ELF-1 (cell line): ENCODE measurements at regions not wholly inside any gene's neighbourhood (a gene's known extent, or its start where the extent isn't known, plus 50 kb on each side); places are given as distances from the start of the nearest gene placed in this dataset.

Source experiments
- DNase-seq: peaks from one replicate; pipeline ENCODE4 v3.0.0-alpha.2; 2016; ENCODE audit warnings: low read depth, low spot score

GRCh38 chr5:155954701-155955445 lies 372.1 kb upstream of the SGCD start:
- DNase-seq, result no peak

DNA sequence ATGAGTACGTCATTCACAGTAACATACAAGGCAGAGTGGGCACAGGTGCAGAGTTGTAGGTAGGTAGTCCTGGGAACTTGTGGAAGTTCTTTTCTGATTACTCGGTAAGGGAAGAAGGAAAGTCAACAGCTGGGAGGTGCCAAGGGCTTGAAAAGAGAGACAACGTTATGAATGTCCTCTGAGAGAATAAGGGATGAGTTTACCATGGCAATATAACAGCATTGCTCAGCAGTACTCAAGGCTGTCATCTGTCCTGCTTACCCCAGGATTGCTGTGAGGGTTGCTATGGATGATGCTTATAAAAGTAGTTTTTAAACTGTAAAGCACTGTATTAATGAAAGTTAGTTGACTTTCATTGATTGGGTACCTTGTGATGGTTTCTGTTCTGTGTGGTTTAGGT lies 369.1 kb upstream of the SGCD start:
- DNase-seq, result no peak

DNA sequence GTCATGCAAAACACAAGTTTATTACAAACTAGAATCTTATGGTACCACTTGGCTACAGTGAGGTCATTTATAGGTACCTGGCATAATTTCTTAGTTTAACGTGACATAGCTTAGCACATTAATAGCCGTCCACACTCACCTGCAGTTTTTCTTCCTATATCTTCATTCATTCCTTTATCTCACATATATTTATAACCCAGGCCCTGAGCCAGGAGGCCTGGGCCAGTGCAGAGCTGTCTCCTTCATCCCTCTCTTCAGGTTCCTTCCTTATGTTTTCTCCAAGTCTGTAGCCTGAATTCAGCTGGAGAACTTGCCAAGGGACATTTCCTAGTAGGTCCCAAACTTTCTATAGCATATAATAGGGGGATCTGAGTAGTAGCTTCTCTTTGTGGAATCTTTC lies 367.9 kb upstream of the SGCD start:
- DNase-seq, result no peak

DNA sequence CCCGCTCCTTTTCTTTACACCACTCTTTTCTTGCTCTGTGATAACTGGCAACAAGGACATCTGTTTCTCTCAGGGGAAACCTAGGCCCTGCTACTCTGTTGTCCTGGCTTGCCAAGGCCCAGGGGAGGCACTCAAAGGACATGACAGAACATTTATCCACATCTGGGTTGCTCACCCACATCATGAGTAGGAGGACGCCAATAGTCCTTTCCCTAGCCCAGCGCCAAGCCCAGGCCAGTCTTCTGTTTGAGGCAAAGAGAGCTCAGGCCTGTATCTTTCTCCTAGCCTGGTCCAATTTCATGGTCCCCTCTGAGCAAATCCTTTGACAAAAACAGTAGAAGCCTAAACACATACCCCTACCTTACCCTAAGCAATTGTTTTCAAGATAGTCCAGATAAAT lies 366.8 kb upstream of the SGCD start:
- no peak for DNase-seq

DNA sequence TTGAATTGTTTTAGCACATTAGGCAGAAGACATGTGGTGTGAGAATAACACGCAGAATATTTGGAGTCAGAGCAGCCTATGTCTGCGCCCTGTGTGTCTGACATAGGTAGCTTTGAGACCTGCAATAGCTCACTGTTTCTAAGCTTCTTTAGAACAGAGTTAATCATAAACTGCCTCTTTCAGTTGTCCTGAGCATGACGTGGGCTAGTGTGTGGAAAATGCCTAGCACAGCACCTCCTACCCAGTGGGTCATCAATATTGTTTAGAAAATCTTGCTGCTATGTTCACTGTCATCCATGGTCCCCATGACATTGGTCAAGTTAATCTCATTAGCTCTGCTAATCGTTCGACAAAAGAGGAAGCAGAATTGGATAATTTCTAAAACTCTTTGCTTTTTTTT lies 357.4 kb upstream of the SGCD start:
- DNase-seq, result no peak

DNA sequence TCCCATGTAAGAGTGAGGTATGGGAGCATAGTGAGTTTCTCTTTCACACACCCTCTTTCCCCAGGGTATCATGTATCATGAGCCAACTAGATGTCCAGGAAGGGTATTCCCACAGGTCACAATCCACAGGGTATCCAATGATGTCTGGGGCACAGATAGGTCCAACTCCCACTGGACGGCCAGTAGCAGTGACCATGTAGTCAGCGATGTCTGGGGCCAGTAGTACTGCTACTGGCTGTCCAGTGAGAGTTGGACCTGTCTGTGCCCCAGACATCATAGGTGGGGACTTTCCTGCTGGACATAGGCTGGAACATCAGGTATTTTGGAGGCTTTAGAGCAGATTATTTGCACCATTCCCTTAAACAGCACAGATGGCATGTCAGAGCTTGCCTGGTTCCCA lies 352.6 kb upstream of the SGCD start:
- DNase-seq, result no peak

DNA sequence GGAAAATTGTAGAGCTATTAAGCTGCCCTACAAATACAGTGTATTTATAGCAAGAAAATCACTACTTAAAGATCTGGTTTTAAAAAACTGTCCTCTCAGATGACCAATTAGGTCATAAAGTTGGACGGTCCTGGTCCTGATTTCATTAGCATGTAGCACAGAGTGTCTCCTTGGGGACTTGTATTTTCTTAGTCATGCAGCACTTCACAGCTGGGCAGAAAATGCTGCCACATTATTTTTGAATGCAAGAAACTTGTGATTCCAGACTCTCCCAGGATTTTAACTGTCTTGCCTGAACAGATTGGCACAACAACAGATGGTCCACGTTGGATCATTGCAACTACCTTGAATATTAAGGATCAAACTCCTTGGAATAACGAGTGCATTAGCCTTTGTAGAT lies 348.1 kb upstream of the SGCD start:
- DNase-seq, result no peak

DNA sequence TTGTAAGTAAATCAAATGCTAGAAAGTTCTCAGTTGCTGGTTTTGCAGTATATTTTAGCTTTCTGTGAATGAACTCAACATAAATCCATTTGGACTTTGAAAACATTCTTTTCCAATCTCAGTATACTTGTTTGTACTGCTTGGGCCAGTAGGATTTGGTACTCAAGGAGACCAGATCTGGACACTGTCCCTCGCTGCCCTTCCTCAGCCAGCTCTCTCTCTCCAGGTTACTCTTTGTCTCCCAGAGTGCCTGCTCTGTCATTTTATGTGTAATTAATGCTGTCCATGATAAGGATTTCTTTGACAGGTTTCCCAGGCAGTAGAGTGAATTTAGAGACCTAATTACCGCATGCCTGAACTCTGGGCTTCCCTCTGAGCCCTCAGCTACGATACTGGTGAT lies 344.6 kb upstream of the SGCD start:
- no peak for DNase-seq

DNA sequence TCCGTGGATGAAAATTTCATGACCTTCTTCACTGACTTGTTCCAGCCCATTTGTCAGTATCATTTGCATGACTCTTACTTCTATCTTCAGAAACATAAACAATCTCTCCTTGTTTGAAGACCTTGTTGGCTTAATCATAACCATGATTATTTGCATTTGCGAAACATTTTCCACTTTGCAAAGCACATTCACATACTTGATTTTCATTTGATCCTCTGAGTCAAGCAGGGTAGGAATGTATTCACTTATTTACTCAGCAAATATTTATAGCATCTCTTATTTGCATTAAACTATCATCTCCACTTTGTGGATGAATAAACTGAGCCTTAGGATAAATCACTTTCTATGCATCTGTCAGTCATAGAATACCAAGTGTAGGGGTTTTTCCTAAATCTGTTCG lies 343.0 kb upstream of the SGCD start:
- no peak for DNase-seq

- no peak for DNase-seq
These were observed 339.6 kb upstream of the SGCD start for GRCh38 chr5:155987265-155987810.

GRCh38 chr5:155989879-155990278 lies 337.1 kb upstream of the SGCD start:
- DNase-seq, result no peak

GRCh38 chr5:155996123-155996522 lies 330.8 kb upstream of the SGCD start:
- DNase-seq, result no peak

- no peak for DNase-seq
These were observed 328.7 kb upstream of the SGCD start for GRCh38 chr5:155998257-155998656.

GRCh38 chr5:156000115-156000514 lies 326.8 kb upstream of the SGCD start:
- no peak for DNase-seq

DNA sequence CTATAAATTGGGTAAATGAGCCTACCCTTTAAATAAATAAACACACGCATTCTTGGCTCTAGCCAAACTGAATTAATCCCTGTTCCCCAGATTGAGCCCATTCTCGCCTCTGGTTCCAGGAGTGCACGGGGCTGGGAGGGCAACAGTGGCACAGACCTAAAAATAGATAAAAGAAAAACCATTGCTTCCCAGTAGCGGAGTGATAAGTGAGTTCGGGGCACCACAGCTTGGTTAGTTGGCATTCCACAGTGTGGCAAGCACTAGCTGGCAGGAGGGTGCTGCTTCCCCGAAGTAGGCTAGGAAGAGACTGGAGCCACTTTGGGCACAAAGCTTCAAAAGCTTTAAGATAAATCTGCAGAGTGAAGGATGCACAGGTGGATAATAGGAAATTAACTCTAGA lies 322.2 kb upstream of the SGCD start:
- no peak for DNase-seq

DNA sequence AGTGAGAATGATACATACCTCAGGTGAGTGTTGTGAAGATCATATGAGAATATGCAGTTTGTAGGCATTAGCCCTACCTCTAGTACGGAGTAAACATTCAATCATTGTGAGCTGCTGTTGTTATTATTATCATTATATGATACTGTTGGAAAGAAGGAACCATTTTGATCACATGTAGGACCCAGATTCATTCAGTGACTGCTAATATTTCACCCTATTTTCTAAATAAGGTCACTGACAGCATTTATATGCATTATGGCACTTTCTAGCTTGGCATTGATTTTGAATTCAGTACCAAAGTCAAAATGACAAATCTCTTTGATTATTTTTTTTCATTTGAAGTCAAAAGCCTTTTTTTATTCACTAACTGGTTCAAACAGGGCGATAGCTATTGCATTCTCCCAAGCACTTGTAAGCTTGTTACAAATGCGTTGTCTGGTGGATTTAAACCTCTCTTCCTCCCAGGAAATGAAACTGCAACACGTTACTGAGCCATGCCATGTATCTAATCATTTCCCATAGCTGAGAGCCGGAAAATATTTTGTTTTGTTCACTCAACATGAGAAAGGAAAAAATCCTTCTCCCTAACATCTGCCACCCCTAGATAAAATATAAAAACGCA lies 320.8 kb upstream of the SGCD start:
- DNase-seq, result no peak

GRCh38 chr5:156008844-156009243 lies 318.1 kb upstream of the SGCD start:
- no peak for DNase-seq

DNA sequence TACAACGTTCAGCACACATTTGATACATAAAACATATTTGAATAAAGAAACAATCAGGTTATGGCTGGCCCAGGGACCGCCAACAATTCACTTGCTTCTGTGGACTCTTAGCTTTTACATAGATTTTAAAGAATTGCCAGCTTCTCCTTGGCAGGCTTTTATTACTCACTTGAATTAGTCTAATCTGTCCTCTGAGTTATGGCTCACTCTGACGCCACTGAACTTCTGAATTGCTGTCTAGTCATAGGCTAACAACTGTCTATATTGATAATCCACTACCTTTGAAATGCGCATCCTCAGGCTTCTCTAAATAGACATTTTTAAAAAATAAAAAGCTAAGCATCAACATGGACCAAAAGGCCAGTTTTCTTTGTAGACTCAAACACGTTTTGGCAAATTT lies 317.4 kb upstream of the SGCD start:
- DNase-seq, result no peak

DNA sequence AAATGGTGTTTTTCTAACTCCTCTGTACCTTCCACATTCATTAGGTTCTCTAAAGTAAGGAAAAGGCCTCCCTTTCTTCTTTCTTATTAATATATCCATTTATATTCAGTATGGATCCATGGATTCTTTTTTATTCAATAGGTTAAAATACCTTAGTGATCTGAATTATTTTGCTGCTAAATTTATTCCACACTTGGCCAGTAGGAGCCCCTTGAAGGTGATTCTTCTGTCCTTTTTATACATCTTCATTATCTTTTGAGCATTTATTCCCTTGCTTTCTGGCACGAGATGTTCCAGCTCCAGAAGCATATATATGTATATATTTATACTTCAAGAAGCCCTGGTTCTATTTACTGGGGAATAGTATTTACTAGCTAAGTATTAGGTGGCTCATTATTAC lies 311.8 kb upstream of the SGCD start:
- DNase-seq, result no peak

GRCh38 chr5:156019130-156019529 lies 307.8 kb upstream of the SGCD start:
- no peak for DNase-seq

- no peak for DNase-seq
These were observed 307.3 kb upstream of the SGCD start for GRCh38 chr5:156019571-156020180.

DNA sequence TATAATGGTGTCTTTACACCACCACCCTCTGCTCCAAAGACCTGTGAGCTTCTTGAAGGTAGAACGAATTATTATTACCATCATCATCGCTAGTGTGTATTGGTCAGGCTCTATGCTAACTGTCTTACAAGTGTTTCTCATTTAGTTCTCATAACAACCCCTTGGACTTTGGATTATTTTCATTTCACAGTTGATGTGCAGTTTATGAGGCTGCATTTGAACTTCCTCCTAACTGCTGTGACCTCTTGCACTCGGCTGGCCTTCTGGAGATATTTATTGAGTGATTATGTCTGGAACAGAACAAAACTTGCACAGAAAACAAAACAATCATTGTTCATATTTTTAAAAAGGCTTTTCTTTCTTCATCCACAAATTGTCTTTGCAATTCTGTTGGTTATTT lies 306.3 kb upstream of the SGCD start:
- DNase-seq, result no peak

- no peak for DNase-seq
These were observed 305.1 kb upstream of the SGCD start for GRCh38 chr5:156021866-156022265.
